Lung (tissue), 11 donors: ENCODE measurements at regions not wholly inside any gene's neighbourhood (a gene's known extent, or its start where the extent isn't known, plus 50 kb on each side); places are given as distances from the start of the nearest gene placed in this dataset.

Source experiments
- ATAC-seq: fragments of 200-7000 bp; cut with Tn5 transposase; one replicate; pipeline ENCODE4 v1.9.1; 2020; ENCODE audit warnings: moderate number of reproducible peaks; ENCODE audit not compliant: insufficient read depth, low FRiP score
- DNase-seq, 3 donors: peaks; one replicate each; pipeline ENCODE4 v3.0.0-alpha.2; 2013 to 2017
- H3K27ac ChIP-seq, 2 donors: one replicate each; pipeline ENCODE4 v1.5.1; 2013; ENCODE audit warnings: mild to moderate bottlenecking in 2 of 2, moderate library complexity in 2 of 2, control low read depth in 1 of 2, inconsistent platforms in 1 of 2, low read depth in 1 of 2, low read length in 1 of 2
- H3K27me3 ChIP-seq, 3 donors: one replicate each; pipeline ENCODE4 v1.5.1; 2013; ENCODE audit warnings: low read length in 2 of 3; ENCODE audit not compliant: control insufficient read depth in 3 of 3, insufficient read depth in 3 of 3
- H3K36me3 ChIP-seq, 4 donors: one replicate each; pipeline ENCODE4 v1.5.1; 2013; ENCODE audit warnings: low read length in 4 of 4, mild to moderate bottlenecking in 1 of 4, moderate library complexity in 1 of 4; ENCODE audit not compliant: control insufficient read depth in 4 of 4, insufficient read depth in 4 of 4
- H3K4me1 ChIP-seq, 5 donors: one replicate each; pipeline ENCODE4 v1.5.1; 2013; ENCODE audit warnings: low read length in 5 of 5, mild to moderate bottlenecking in 2 of 5, moderate library complexity in 1 of 5; ENCODE audit not compliant: control insufficient read depth in 5 of 5, insufficient read depth in 5 of 5
- H3K4me3 ChIP-seq: one replicate; pipeline ENCODE4 v1.5.1; 2013; ENCODE audit warnings: mild to moderate bottlenecking, control low read depth, moderate library complexity
- H3K9ac ChIP-seq, 2 donors: one replicate each; pipeline ENCODE4 v1.5.1; 2013; ENCODE audit warnings: low read length in 2 of 2, control low read depth in 1 of 2; ENCODE audit not compliant: insufficient read depth in 1 of 2
- H3K9me3 ChIP-seq, 4 donors: one replicate each; pipeline ENCODE4 v1.5.1; 2013; ENCODE audit warnings: low read length in 3 of 4, mild to moderate bottlenecking in 1 of 4, moderate library complexity in 1 of 4; ENCODE audit not compliant: control insufficient read depth in 4 of 4, insufficient read depth in 3 of 4
- WGBS, 2 donors: extraction: QIAGEN DNeasy Blood & Tissue Kit; methylation state at CpG; one replicate each; pipeline ENCODE4 v1.1.7; 2013; 5-methylcytosine and 5-hydroxymethylcytosine counted together
- TF ChIP-seq, protein P1 (sequence below): IDR thresholded peaks from 2 replicates; pipeline ENCODE4 v1.5.1; 2012; ENCODE audit warnings: mild to moderate bottlenecking; ENCODE audit errors: control extremely low read depth, extremely low read depth
- donor health status: control.
- donor health status: control.
- donor health status: Bipolar disorder and iron deficiency.
- donor health status: healthy.
- donor health status: DM: yes; HTN: yes; CAD: no.

DNA sequence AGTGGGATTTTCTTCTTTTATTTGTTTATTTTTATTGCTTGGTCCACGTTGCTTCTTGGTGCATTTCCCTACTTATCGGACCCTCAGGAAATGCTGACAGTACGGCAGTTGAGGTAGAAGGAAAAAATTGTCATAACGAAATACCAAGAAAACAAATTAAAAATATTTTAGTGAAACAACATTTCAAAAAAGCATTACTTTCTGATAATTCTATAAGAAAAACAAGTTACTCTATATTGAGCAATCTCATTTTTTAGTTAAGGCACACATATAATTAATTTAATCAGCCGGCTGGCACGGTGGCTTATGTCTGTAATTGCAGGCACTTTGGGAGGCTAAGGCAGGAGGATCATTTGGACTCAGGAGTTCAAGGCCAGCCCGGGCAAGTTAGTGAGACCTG, 102.1 kb downstream of the SH3YL1 start:
- no peak overlapping the region for H3K27ac ChIP-seq
- TF ChIP-seq, protein P1, sequence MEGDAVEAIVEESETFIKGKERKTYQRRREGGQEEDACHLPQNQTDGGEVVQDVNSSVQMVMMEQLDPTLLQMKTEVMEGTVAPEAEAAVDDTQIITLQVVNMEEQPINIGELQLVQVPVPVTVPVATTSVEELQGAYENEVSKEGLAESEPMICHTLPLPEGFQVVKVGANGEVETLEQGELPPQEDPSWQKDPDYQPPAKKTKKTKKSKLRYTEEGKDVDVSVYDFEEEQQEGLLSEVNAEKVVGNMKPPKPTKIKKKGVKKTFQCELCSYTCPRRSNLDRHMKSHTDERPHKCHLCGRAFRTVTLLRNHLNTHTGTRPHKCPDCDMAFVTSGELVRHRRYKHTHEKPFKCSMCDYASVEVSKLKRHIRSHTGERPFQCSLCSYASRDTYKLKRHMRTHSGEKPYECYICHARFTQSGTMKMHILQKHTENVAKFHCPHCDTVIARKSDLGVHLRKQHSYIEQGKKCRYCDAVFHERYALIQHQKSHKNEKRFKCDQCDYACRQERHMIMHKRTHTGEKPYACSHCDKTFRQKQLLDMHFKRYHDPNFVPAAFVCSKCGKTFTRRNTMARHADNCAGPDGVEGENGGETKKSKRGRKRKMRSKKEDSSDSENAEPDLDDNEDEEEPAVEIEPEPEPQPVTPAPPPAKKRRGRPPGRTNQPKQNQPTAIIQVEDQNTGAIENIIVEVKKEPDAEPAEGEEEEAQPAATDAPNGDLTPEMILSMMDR = no peak
- peaks cover 0 to 3% (median 0%) of the 10 kb centered on the region in 5 donors for H3K4me1 ChIP-seq
- WGBS, 2 donors = 83 to 85% methylated on average over 7 of the region's 7 CpGs
- DNase-seq (no peak), ATAC-seq (no peak)
- no peaks in the 10 kb centered on the region for H3K27me3 ChIP-seq
- no peaks in the 10 kb centered on the region for H3K36me3 ChIP-seq
- H3K9ac ChIP-seq = no peak overlapping the region
- no peak overlapping the region for H3K4me3 ChIP-seq
- no peaks in the 10 kb centered on the region for H3K9me3 ChIP-seq

DNA sequence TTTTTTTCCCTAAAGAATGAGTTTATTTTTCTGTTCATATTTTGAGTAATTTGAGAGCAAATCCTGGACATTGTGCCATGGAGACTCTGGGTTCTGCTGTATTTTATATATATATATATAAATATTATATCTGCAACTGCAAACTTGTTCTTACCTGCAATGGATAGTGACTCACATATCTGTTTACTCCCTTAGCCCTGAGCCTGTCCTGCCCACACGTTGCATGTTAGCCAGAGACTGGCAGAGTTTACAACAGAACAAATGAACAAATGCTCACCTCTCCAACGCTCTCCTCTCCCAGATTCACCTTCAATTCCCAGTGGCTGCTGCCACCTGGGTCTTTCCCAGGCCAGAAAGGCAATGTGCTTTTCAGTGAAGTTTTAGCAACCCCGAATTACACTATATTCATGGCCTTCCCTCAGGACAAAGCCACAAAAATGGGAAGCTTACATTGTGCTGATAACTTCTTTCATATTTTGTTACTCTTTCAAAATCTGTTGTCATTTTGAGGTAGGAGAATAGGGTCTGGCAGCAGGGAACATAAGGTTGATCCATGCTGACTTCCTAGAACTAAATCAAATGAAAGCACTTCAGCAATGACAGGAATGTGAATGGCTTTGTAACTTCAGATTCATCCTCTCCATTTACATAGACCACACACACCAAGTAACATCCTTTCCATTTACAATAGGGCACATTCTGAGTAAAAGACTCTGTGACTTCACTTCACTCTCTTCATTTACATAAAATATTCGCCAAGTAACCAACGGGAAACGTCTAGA, 105.4 kb upstream of the FAM110C start:
- H3K27ac ChIP-seq = no peak overlapping the region
- no peaks in the 10 kb centered on the region for H3K9me3 ChIP-seq
- TF ChIP-seq, protein P1 = no peak
- no peak overlapping the region for H3K4me3 ChIP-seq
- DNase-seq (no peak), ATAC-seq (no peak)
- H3K36me3 ChIP-seq = no peaks in the 10 kb centered on the region
- H3K9ac ChIP-seq = no peak overlapping the region
- H3K27me3 ChIP-seq = no peaks in the 10 kb centered on the region
- no peaks in the 10 kb centered on the region for H3K4me1 ChIP-seq
- WGBS, 2 donors = 37 to 41% methylated on average over 6 of the region's 6 CpGs

DNA sequence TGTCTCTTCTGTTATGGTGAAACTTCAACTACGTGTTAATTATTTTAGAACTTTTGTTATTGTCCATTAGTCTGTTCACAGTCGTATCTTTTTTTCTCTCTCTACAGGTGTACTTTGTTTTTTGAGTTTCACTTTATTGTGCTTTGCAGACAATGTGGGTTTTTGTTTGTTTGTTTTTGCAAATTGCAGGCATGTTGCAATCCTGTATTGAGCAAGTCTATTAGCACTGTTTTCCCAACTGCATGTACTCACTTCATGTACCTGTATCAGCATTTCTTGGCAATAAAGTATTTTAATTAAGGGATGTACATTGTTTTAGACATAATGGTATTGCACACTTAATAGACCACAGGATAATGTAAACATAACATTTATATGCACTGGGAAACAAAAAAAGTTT, 99.1 kb upstream of the FAM110C start:
- H3K27me3 ChIP-seq = no peaks in the 10 kb centered on the region
- H3K4me3 ChIP-seq = no peak overlapping the region
- ATAC-seq = no peak
- TF ChIP-seq, protein P1 = no peak
- peaks cover 0 to 4% (median 0%) of the 10 kb centered on the region in 5 donors for H3K4me1 ChIP-seq
- DNase-seq = no peak
- no peak overlapping the region for H3K27ac ChIP-seq
- H3K9ac ChIP-seq = no peak overlapping the region
- H3K9me3 ChIP-seq = no peaks in the 10 kb centered on the region
- H3K36me3 ChIP-seq = no peaks in the 10 kb centered on the region
- WGBS, 2 donors = 87 to 92% methylated on average over 2 of the region's 2 CpGs

- no peak for ATAC-seq
These were observed 95.3 kb upstream of the FAM110C start for GRCh38 chr2:141611-142010.

More at GRCh38 chr2:141611-142010, 95.3 kb upstream of the FAM110C start:
- DNase-seq = no peak
- H3K9ac ChIP-seq = no peak overlapping the region
- H3K27me3 ChIP-seq = no peaks in the 10 kb centered on the region
- WGBS, 2 donors = 56 to 62% methylated on average over 4 of the region's 4 CpGs
- no peaks in the 10 kb centered on the region for H3K36me3 ChIP-seq
- TF ChIP-seq, protein P1 = no peak
- H3K4me3 ChIP-seq = no peak overlapping the region
- no peaks in the 10 kb centered on the region for H3K9me3 ChIP-seq
- peaks cover 0 to 4% (median 0%) of the 10 kb centered on the region in 5 donors for H3K4me1 ChIP-seq
- no peak overlapping the region for H3K27ac ChIP-seq
